ENCODE measurements at regions not wholly inside any gene's neighbourhood (a gene's known extent, or its start where the extent isn't known, plus 50 kb on each side); places are given as distances from the start of the nearest gene placed in this dataset.
"Not testable (repeated sequence)": the region's sequence is repeated elsewhere in the genome, so short reads cannot be mapped to it uniquely, and the experiment has no call there.

- no peak for DNase-seq
Measured at GRCh38 chr14:103232031-103232808, 101.8 kb upstream of the EIF5 start.

GRCh38 chr14:103232831-103233319 is 101.2 kb upstream of the EIF5 start:
- DNase-seq = no peak

GRCh38 chr14:103233328-103233727 is 100.7 kb upstream of the EIF5 start:
- no peak for DNase-seq

- DNase-seq = not testable (repeated sequence)
Measured at GRCh38 chr14:103234826-103235225, 99.2 kb upstream of the EIF5 start.

GRCh38 chr14:103235506-103235905 is 98.5 kb upstream of the EIF5 start:
- DNase-seq = not testable (repeated sequence)

- no peak for DNase-seq
Measured at GRCh38 chr14:103239751-103240150, 94.3 kb upstream of the EIF5 start.

GRCh38 chr14:103241531-103241930 is 92.5 kb upstream of the EIF5 start:
- no peak for DNase-seq

- DNase-seq = no peak
Measured at GRCh38 chr14:103243764-103244737, 90.0 kb upstream of the EIF5 start.

- DNase-seq = not testable (repeated sequence)
Measured at GRCh38 chr14:103245624-103246031, 88.4 kb upstream of the EIF5 start.

GRCh38 chr14:103246070-103246469 is 88.0 kb upstream of the EIF5 start:
- DNase-seq = no peak

- DNase-seq = no peak
Measured at GRCh38 chr14:103247169-103247606, 86.8 kb upstream of the EIF5 start.

GRCh38 chr14:103250181-103250580 is 83.9 kb upstream of the EIF5 start:
- DNase-seq = no peak

GRCh38 chr14:103250874-103251273 is 83.2 kb upstream of the EIF5 start:
- no peak for DNase-seq

GRCh38 chr14:103255555-103255954 is 78.5 kb upstream of the EIF5 start:
- no peak for DNase-seq

GRCh38 chr14:103256406-103256805 is 77.6 kb upstream of the EIF5 start:
- no peak for DNase-seq

GRCh38 chr14:103257211-103257962 is 76.7 kb upstream of the EIF5 start:
- DNase-seq = no peak

GRCh38 chr14:103258211-103258610 is 75.8 kb upstream of the EIF5 start:
- no peak for DNase-seq

GRCh38 chr14:103259184-103259583 is 74.9 kb upstream of the EIF5 start:
- no peak for DNase-seq

- no peak for DNase-seq
Measured at GRCh38 chr14:103259801-103260628, 74.0 kb upstream of the EIF5 start.

- no peak for DNase-seq
Measured at GRCh38 chr14:103260629-103261124, 73.4 kb upstream of the EIF5 start.

GRCh38 chr14:103267226-103267910 is 66.7 kb upstream of the EIF5 start:
- no peak for DNase-seq
